GM23248 (cell line): ENCODE measurements at regions not wholly inside any gene's neighbourhood (a gene's known extent, or its start where the extent isn't known, plus 50 kb on each side); places are given as distances from the start of the nearest gene placed in this dataset.
"Not testable (repeated sequence)": the region's sequence is repeated elsewhere in the genome, so short reads cannot be mapped to it uniquely, and the experiment has no call there.

Experiments used
- DNase-seq: peaks from one replicate; pipeline ENCODE4 v3.0.0-alpha.2; 2015
- H2AFZ ChIP-seq: fragments of 200-600 bp; sonication (generic); 2 replicates; pipeline ENCODE4 v1.6.1; 2016; ENCODE audit warnings: antibody characterized with exemption
- H3F3A ChIP-seq: fragments of 200-600 bp; sonication (generic); 2 replicates; pipeline ENCODE4 v1.6.1; 2016; ENCODE audit warnings: mild to moderate bottlenecking, antibody characterized with exemption, mixed run types; ENCODE audit not compliant: insufficient read depth
- H3K27ac ChIP-seq: fragments of 200-600 bp; sonication (generic); 2 replicates; pipeline ENCODE4 v1.5.1; 2016; ENCODE audit warnings: mild to moderate bottlenecking
- H3K27me3 ChIP-seq: fragments of 200-600 bp; sonication (generic); replicated peaks from 2 replicates; pipeline ENCODE4 v1.6.1; 2016; ENCODE audit warnings: mild to moderate bottlenecking; ENCODE audit not compliant: insufficient read depth
- H3K36me3 ChIP-seq: fragments of 200-600 bp; sonication (generic); 2 replicates; pipeline ENCODE4 v1.6.1; 2016; ENCODE audit warnings: low read depth, mild to moderate bottlenecking
- H3K4me1 ChIP-seq: fragments of 200-600 bp; sonication (generic); 2 replicates; pipeline ENCODE4 v1.6.1; 2016; ENCODE audit warnings: mild to moderate bottlenecking; ENCODE audit not compliant: insufficient read depth
- H3K4me2 ChIP-seq: fragments of 200-600 bp; sonication (generic); one replicate; pipeline ENCODE4 v1.6.1; 2016; ENCODE audit warnings: mild to moderate bottlenecking; ENCODE audit not compliant: unreplicated experiment
- H3K4me3 ChIP-seq: fragments of 200-600 bp; sonication (generic); 2 replicates; pipeline ENCODE4 v1.5.1; 2016; ENCODE audit warnings: mild to moderate bottlenecking
- H3K79me2 ChIP-seq: fragments of 200-600 bp; sonication (generic); 2 replicates; pipeline ENCODE4 v1.6.1; 2016; ENCODE audit warnings: mild to moderate bottlenecking; ENCODE audit not compliant: insufficient read depth
- H3K9ac ChIP-seq: fragments of 200-600 bp; sonication (generic); 2 replicates; pipeline ENCODE4 v1.6.1; 2016; ENCODE audit warnings: mild to moderate bottlenecking
- H3K9me2 ChIP-seq: fragments of 200-600 bp; sonication (generic); 2 replicates; pipeline ENCODE4 v1.6.1; 2016; ENCODE audit warnings: mixed run types, mild to moderate bottlenecking, moderate library complexity; ENCODE audit not compliant: insufficient read depth
- H3K9me3 ChIP-seq: fragments of 200-600 bp; sonication (generic); one replicate; pipeline ENCODE4 v1.6.1; 2017; ENCODE audit warnings: low read depth
- H4K20me1 ChIP-seq: fragments of 200-600 bp; sonication (generic); 2 replicates; pipeline ENCODE4 v1.6.0; 2016; ENCODE audit not compliant: insufficient read depth
- EZH2 ChIP-seq: fragments of 200-600 bp; sonication (generic); IDR thresholded peaks from 2 replicates; pipeline ENCODE4 v1.6.1; 2018; ENCODE audit warnings: antibody characterized with exemption, mild to moderate bottlenecking; ENCODE audit not compliant: insufficient read depth, poor library complexity, severe bottlenecking
- EZH2phosphoT487 ChIP-seq: fragments of 200-600 bp; sonication (generic); IDR thresholded peaks from 2 replicates; pipeline ENCODE4 v1.6.1; 2018; ENCODE audit warnings: antibody characterized with exemption, moderate library complexity, mild to moderate bottlenecking, low read depth; ENCODE audit not compliant: insufficient read depth
- WGBS, 2 experiments: methylation state at CpG; one replicate each; pipeline ENCODE4 v1.1.6; 2015 to 2017; ENCODE audit warnings: low lambda C conversion rate in 2 of 2, low coverage in 1 of 2; ENCODE audit errors: missing lambda C conversion rate in 2 of 2; 5-methylcytosine and 5-hydroxymethylcytosine counted together
- in situ Hi-C: fragments of 300-500 bp; cut with MboI; formaldehyde crosslinking; loops from 2 replicates; pipeline ENCODE4 v1.15.0; 2020

- Histone ChIP-seq H3K9me2 (no peaks in the 10 kb centered on the region), H2AFZ (no peak overlapping the region), H3F3A (no peaks in the 10 kb centered on the region), H3K79me2 (no peaks in the 10 kb centered on the region), H4K20me1 (no peaks in the 10 kb centered on the region), H3K4me1 (no peaks in the 10 kb centered on the region), H3K27ac (no peak overlapping the region), H3K4me2 (no peak overlapping the region), H3K9me3 (no peaks in the 10 kb centered on the region), H3K27me3 (no peaks in the 10 kb centered on the region), H3K36me3 (no peaks in the 10 kb centered on the region), H3K9ac (no peak overlapping the region), H3K4me3 (no peak overlapping the region)
- TF ChIP-seq EZH2phosphoT487 (no peak), EZH2 (no peak)
- no peak for DNase-seq
- in situ Hi-C loops, result no loop called here
- 9 to 13% methylated on average over 5 of the region's 5 CpGs for WGBS, 2 experiments
Observed at GRCh38 chr5:116730706-116731105, 156.1 kb upstream of the SEMA6A start.

DNA sequence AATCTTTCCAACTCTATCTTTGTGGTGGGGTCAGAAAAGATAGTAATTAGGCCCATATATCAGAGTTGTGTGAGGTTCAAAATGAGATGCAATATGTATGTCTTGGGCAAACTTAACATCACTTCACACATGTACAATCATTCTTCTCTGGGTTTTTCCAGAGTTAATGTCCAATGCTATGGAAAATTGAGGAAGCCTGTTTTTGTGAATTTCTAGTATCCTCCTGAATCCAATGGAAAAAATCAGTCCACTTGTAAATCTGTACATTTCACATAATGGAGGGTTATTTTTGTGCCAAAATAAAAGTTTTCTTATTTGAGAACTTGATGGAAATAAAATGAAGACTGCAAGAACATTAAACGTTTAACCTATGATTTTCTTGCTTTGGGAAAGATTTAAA lies 155.6 kb upstream of the SEMA6A start:
- no peak for DNase-seq
- no peaks in the 10 kb centered on the region for H3K36me3 ChIP-seq
- H3K9me3 ChIP-seq, result no peaks in the 10 kb centered on the region
- H2AFZ ChIP-seq, result no peak overlapping the region
- no peak overlapping the region for H3K4me3 ChIP-seq
- no peaks in the 10 kb centered on the region for H3F3A ChIP-seq
- no peak overlapping the region for H3K4me2 ChIP-seq
- H3K4me1 ChIP-seq, result no peaks in the 10 kb centered on the region
- in situ Hi-C loops, result no loop called here
- H3K9me2 ChIP-seq, result no peaks in the 10 kb centered on the region
- WGBS, 2 experiments, result 0% methylated on average over 1 of the region's 1 CpG
- no peaks in the 10 kb centered on the region for H3K79me2 ChIP-seq
- H3K9ac ChIP-seq, result no peak overlapping the region
- no peak for TF ChIP-seq EZH2phosphoT487
- no peak for TF ChIP-seq EZH2
- no peak overlapping the region for H3K27ac ChIP-seq
- no peaks in the 10 kb centered on the region for H4K20me1 ChIP-seq
- H3K27me3 ChIP-seq, result no peaks in the 10 kb centered on the region

- WGBS, 2 experiments, result 5 to 14% methylated on average over 2 of the region's 2 CpGs
- no peaks in the 10 kb centered on the region for H3K4me1 ChIP-seq
- no peaks in the 10 kb centered on the region for H3K9me3 ChIP-seq
- no peak overlapping the region for H3K4me3 ChIP-seq
- H3K36me3 ChIP-seq, result no peaks in the 10 kb centered on the region
- in situ Hi-C loops, result no loop called here
- H3K9ac ChIP-seq, result no peak overlapping the region
- no peaks in the 10 kb centered on the region for H3K27me3 ChIP-seq
- H2AFZ ChIP-seq, result no peak overlapping the region
- H4K20me1 ChIP-seq, result no peaks in the 10 kb centered on the region
- no peak for DNase-seq
- no peaks in the 10 kb centered on the region for H3K9me2 ChIP-seq
- H3K79me2 ChIP-seq, result no peaks in the 10 kb centered on the region
- H3K4me2 ChIP-seq, result no peak overlapping the region
- H3F3A ChIP-seq, result no peaks in the 10 kb centered on the region
- no peak overlapping the region for H3K27ac ChIP-seq
- TF ChIP-seq EZH2 (no peak), EZH2phosphoT487 (no peak)
Observed at GRCh38 chr5:116727248-116727647, 152.6 kb upstream of the SEMA6A start.

DNA sequence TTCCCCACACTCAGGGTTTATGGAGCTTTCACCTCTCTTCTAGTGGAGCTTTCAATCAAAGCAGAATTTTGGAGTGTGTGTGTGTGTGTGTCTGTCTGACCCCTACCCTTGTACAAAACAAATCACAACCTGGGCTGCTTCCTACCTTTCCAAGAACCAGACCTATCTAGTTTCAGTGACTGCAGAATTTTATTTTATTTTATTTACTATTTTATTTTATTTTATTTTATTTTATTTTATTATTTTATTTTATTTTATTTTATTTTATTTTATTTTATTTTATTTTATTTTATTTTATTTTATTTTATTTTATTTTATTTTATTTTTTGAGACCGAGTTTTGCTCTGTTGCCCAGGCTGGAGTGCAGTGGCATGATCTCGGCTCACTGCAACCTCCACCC lies 151.6 kb upstream of the SEMA6A start:
- in situ Hi-C loops, H3K9ac ChIP-seq, H3K4me1 ChIP-seq, H3K36me3 ChIP-seq, H3K27ac ChIP-seq, H3K27me3 ChIP-seq, H3K4me3 ChIP-seq, H3K79me2 ChIP-seq, H4K20me1 ChIP-seq, H2AFZ ChIP-seq, H3K4me2 ChIP-seq, DNase-seq, H3K9me2 ChIP-seq, H3F3A ChIP-seq, H3K9me3 ChIP-seq: not testable (repeated sequence)
- WGBS, 2 experiments, result 57 to 65% methylated on average over 2 of the region's 2 CpGs

- Histone ChIP-seq H3K36me3 (no peaks in the 10 kb centered on the region), H3K9me2 (no peaks in the 10 kb centered on the region), H3K4me3 (no peak overlapping the region), H3F3A (no peaks in the 10 kb centered on the region), H2AFZ (no peak overlapping the region), H3K9ac (no peak overlapping the region), H3K4me1 (no peaks in the 10 kb centered on the region), H3K9me3 (no peaks in the 10 kb centered on the region), H3K79me2 (no peaks in the 10 kb centered on the region), H3K27me3 (no peaks in the 10 kb centered on the region), H3K4me2 (no peak overlapping the region), H4K20me1 (no peaks in the 10 kb centered on the region), H3K27ac (no peak overlapping the region)
- DNase-seq, result no peak
- TF ChIP-seq EZH2phosphoT487 (no peak), EZH2 (no peak)
- in situ Hi-C loops, result no loop called here
- WGBS, 2 experiments, result 76 to 85% methylated on average over 2 of the region's 2 CpGs
Observed at GRCh38 chr5:116724971-116725370, 150.3 kb upstream of the SEMA6A start.
